ENCODE measurements at regions not wholly inside any gene's neighbourhood (a gene's known extent, or its start where the extent isn't known, plus 50 kb on each side); places are given as distances from the start of the nearest gene placed in this dataset.

GRCh38 chr12:88318726-88319125 lies 176.6 kb downstream of the TMTC3 start:
- intact Hi-C loops (cut with DNase I; ENCODE audit: low total_unique reads) = no loop called here
- DNase-seq = no peak
- no peak overlapping the region for H3K27ac ChIP-seq
- no peak overlapping the region for H3K4me3 ChIP-seq
- no peaks in the 10 kb centered on the region for H3K4me1 ChIP-seq
- no peaks in the 10 kb centered on the region for H3K27me3 ChIP-seq
- TF ChIP-seq, protein P1, sequence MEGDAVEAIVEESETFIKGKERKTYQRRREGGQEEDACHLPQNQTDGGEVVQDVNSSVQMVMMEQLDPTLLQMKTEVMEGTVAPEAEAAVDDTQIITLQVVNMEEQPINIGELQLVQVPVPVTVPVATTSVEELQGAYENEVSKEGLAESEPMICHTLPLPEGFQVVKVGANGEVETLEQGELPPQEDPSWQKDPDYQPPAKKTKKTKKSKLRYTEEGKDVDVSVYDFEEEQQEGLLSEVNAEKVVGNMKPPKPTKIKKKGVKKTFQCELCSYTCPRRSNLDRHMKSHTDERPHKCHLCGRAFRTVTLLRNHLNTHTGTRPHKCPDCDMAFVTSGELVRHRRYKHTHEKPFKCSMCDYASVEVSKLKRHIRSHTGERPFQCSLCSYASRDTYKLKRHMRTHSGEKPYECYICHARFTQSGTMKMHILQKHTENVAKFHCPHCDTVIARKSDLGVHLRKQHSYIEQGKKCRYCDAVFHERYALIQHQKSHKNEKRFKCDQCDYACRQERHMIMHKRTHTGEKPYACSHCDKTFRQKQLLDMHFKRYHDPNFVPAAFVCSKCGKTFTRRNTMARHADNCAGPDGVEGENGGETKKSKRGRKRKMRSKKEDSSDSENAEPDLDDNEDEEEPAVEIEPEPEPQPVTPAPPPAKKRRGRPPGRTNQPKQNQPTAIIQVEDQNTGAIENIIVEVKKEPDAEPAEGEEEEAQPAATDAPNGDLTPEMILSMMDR (IDR thresholded peaks at IDR 0.05) = no peak
- H3K36me3 ChIP-seq = no peaks in the 10 kb centered on the region
- no peaks in the 10 kb centered on the region for H3K9me3 ChIP-seq

- Histone ChIP-seq H3K4me1 (peaks cover 0 to 6% (median 0%) of the 10 kb centered on the region in 4 donors), H3K27ac (peak overlapping the region in 1 of 2 donors; percentile 1), H3K4me3 (no peak overlapping the region), H3K36me3 (no peaks in the 10 kb centered on the region), H3K27me3 (no peaks in the 10 kb centered on the region), H3K9me3 (no peaks in the 10 kb centered on the region)
- DNase-seq = no peak
- TF ChIP-seq, protein P1 (IDR thresholded peaks at IDR 0.05) = no peak
- intact Hi-C loops (cut with DNase I; ENCODE audit: low total_unique reads) = no loop called here
These were observed 183.1 kb downstream of the TMTC3 start for GRCh38 chr12:88325076-88325815.

DNA sequence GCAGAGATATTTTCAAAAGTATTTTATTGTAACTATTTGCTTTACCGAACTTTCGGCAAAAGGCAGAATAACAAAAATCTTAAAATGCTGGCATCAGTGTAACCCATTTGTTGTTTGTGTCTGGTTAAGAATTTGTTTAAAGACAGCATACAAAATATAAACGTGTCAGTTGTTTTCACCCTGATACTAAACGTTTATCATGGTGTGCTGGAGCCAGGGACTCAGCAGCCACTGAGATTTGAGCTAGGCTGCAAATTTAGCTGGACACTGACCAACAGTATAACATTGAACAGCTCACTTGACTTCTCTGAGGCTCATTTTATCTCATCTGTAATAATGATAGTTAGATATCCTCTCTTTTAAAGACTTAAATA lies 183.7 kb downstream of the TMTC3 start:
- Histone ChIP-seq H3K4me1 (peaks cover 0 to 6% (median 0%) of the 10 kb centered on the region in 4 donors), H3K4me3 (no peak overlapping the region), H3K27me3 (no peaks in the 10 kb centered on the region), H3K36me3 (no peaks in the 10 kb centered on the region), H3K27ac (no peak overlapping the region), H3K9me3 (no peaks in the 10 kb centered on the region)
- TF ChIP-seq, protein P1 (IDR thresholded peaks at IDR 0.05) = no peak
- intact Hi-C loops (cut with DNase I; ENCODE audit: low total_unique reads) = no loop called here
- no peak for DNase-seq

DNA sequence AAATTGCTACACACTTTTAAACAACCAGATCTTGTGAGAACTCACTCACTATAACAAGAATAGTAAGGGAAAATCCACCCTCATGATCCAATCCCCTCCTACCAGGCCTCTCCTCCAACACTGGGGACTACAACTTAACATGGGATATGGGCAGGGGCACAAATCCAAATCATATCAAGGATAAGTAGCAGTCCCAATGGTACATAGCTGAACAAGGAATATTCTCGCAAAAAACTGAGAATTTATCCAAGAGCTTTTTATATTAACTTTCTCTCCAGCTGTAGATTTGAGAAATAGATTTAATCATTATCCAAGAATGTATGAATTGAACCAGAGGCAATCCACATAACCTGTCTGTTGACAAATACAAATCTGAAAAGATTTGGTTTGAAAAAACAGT lies 185.2 kb downstream of the TMTC3 start:
- Histone ChIP-seq H3K4me3 (no peak overlapping the region), H3K27me3 (no peaks in the 10 kb centered on the region), H3K4me1 (peaks cover 0 to 6% (median 0%) of the 10 kb centered on the region in 4 donors), H3K9me3 (no peaks in the 10 kb centered on the region), H3K36me3 (no peaks in the 10 kb centered on the region), H3K27ac (no peak overlapping the region)
- DNase-seq = no peak
- TF ChIP-seq, protein P1 (IDR thresholded peaks at IDR 0.05) = no peak
- intact Hi-C loops (cut with DNase I; ENCODE audit: low total_unique reads) = no loop called here

DNA sequence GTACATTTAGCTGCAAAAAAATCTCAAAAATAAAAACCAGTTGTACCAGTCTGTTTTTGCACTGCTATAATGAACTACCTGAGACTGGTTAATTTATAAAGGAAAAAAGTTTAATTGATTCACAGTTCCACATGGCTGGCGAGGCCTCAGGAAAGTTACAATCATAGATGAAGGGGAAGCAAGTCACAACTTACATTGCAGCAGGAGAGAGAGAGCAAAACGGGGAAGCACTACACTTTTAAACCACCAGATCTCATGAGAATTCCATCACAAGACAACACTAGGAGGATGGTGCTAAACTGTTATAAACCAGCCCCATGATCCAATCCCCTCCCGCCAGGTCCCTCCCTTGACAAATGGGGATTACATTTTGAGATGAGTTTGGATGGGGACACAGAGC lies 186.0 kb downstream of the TMTC3 start:
- peaks cover 0 to 6% (median 0%) of the 10 kb centered on the region in 4 donors for H3K4me1 ChIP-seq
- no peaks in the 10 kb centered on the region for H3K36me3 ChIP-seq
- H3K4me3 ChIP-seq = no peak overlapping the region
- H3K9me3 ChIP-seq = no peaks in the 10 kb centered on the region
- H3K27ac ChIP-seq = no peak overlapping the region
- intact Hi-C loops (cut with DNase I; ENCODE audit: low total_unique reads) = no loop called here
- no peaks in the 10 kb centered on the region for H3K27me3 ChIP-seq
- no peak for DNase-seq
- TF ChIP-seq, protein P1 (IDR thresholded peaks at IDR 0.05) = no peak
